ENCODE measurements at regions not wholly inside any gene's neighbourhood (a gene's known extent, or its start where the extent isn't known, plus 50 kb on each side); places are given as distances from the start of the nearest gene placed in this dataset.

- DNase-seq = no peak
These were observed 149.4 kb upstream of the ZMIZ1 start for GRCh38 chr10:78919181-78919966.

- DNase-seq = no peak
These were observed 148.8 kb upstream of the ZMIZ1 start for GRCh38 chr10:78920011-78920410.

GRCh38 chr10:78921895-78922294, 146.9 kb upstream of the ZMIZ1 start:
- DNase-seq = no peak

- DNase-seq = no peak
These were observed 145.0 kb upstream of the ZMIZ1 start for GRCh38 chr10:78923647-78924318.

GRCh38 chr10:78924319-78925003, 144.3 kb upstream of the ZMIZ1 start:
- DNase-seq = no peak

- no peak for DNase-seq
These were observed 143.5 kb upstream of the ZMIZ1 start for GRCh38 chr10:78925275-78925674.

GRCh38 chr10:78925800-78926319, 142.9 kb upstream of the ZMIZ1 start:
- no peak for DNase-seq

GRCh38 chr10:78927257-78927995, 141.3 kb upstream of the ZMIZ1 start:
- no peak for DNase-seq

GRCh38 chr10:78928330-78928729, 140.4 kb upstream of the ZMIZ1 start:
- DNase-seq = no peak

GRCh38 chr10:78929541-78929940, 139.2 kb upstream of the ZMIZ1 start:
- no peak for DNase-seq

GRCh38 chr10:78931321-78932053, 137.3 kb upstream of the ZMIZ1 start:
- DNase-seq = no peak

GRCh38 chr10:78932054-78932386, 136.7 kb upstream of the ZMIZ1 start:
- DNase-seq = no peak

GRCh38 chr10:78932861-78933260, 135.9 kb upstream of the ZMIZ1 start:
- no peak for DNase-seq

- DNase-seq = no peak
These were observed 134.8 kb upstream of the ZMIZ1 start for GRCh38 chr10:78933828-78934531.

GRCh38 chr10:78934532-78934898, 134.3 kb upstream of the ZMIZ1 start:
- DNase-seq = no peak

- no peak for DNase-seq
These were observed 133.7 kb upstream of the ZMIZ1 start for GRCh38 chr10:78934994-78935602.

GRCh38 chr10:78935697-78936407, 132.9 kb upstream of the ZMIZ1 start:
- no peak for DNase-seq

- no peak for DNase-seq
These were observed 132.1 kb upstream of the ZMIZ1 start for GRCh38 chr10:78936412-78937342.

- DNase-seq = no peak
These were observed 131.4 kb upstream of the ZMIZ1 start for GRCh38 chr10:78937393-78937792.
